ENCODE measurements at regions not wholly inside any gene's neighbourhood (a gene's known extent, or its start where the extent isn't known, plus 50 kb on each side); places are given as distances from the start of the nearest gene placed in this dataset.

- no peak overlapping the region for H2BK120ac ChIP-seq (replicated peaks; ENCODE audit: low read depth, low read length)
- H4K5ac ChIP-seq (ENCODE audit: insufficient read length, low read depth, low read length) = no peak overlapping the region
- H3K18ac ChIP-seq (ENCODE audit: extremely low read depth, low read length) = no peak overlapping the region
- 90% methylated on average over 2 of the region's 2 CpGs; no CpG with 5 or more reads in 1 of the 2 experiments for WGBS, 2 experiments (ENCODE audit: extremely low coverage in 1 of 2, insufficient coverage in 1 of 2, insufficient read length in 1 of 2, insufficient replicate concordance in 2 of 2, low coverage in 1 of 2, low lambda C conversion rate in 2 of 2, missing lambda C conversion rate in 1 of 2)
- no peak overlapping the region for H3K4me3 ChIP-seq (ENCODE audit: extremely low read depth in 1 of 4, insufficient read depth in 2 of 4, low read depth in 3 of 4, low read length in 4 of 4)
- no peak overlapping the region for H2AK5ac ChIP-seq (ENCODE audit: low read depth, low read length)
- H4K91ac ChIP-seq (replicated peaks; ENCODE audit: insufficient read length, low read length) = no peak overlapping the region
- H4K20me1 ChIP-seq (replicated peaks in 1 of 2; ENCODE audit: control insufficient read depth in 1 of 2, insufficient read depth in 2 of 2, low read length in 2 of 2) = no peaks in the 10 kb centered on the region
- H2BK15ac ChIP-seq (ENCODE audit: low read length) = no peak overlapping the region
- H3K9me3 ChIP-seq (ENCODE audit: insufficient read depth in 2 of 2, low read depth in 1 of 2, low read length in 1 of 2) = no peaks in the 10 kb centered on the region
- no peak overlapping the region for H3K23ac ChIP-seq (ENCODE audit: insufficient read length)
- H3K23me2 ChIP-seq (ENCODE audit: low read depth, low read length) = no peaks in the 10 kb centered on the region
- H3K4me2 ChIP-seq (ENCODE audit: insufficient read depth in 1 of 2, low read depth in 2 of 2, low read length in 2 of 2) = no peak overlapping the region
- no peak overlapping the region for H3K14ac ChIP-seq (ENCODE audit: insufficient read length)
- no peak overlapping the region for H3K4ac ChIP-seq (replicated peaks; ENCODE audit: insufficient read length, low read depth, low read length)
- H3K79me1 ChIP-seq (ENCODE audit: low read depth, low read length) = no peaks in the 10 kb centered on the region
- H3K4me1 ChIP-seq (replicated peaks in 1 of 4; ENCODE audit: control insufficient read depth in 3 of 4, insufficient read depth in 4 of 4, low read length in 3 of 4) = no peaks in the 10 kb centered on the region; a peak in 1 of 7 replicates
- no peaks in the 10 kb centered on the region for H3K79me2 ChIP-seq (ENCODE audit: control insufficient read depth in 1 of 2, insufficient read depth in 2 of 2, low read length in 2 of 2)
- no peak overlapping the region for H3K9ac ChIP-seq (replicated peaks in 1 of 4; ENCODE audit: extremely low read depth in 1 of 4, low read depth in 3 of 4, low read length in 3 of 4)
- no peaks in the 10 kb centered on the region for H3K36me3 ChIP-seq (ENCODE audit: control insufficient read depth in 2 of 4, insufficient read depth in 4 of 4, low read length in 3 of 4)
- DNase-seq (ENCODE audit: low read depth in 1 of 2, low spot score in 2 of 2) = no peak
- no peak overlapping the region for H2BK20ac ChIP-seq (ENCODE audit: low read length)
- no peak overlapping the region for H2BK12ac ChIP-seq (ENCODE audit: low read depth, low read length)
- CTCF ChIA-PET (ENCODE audit: partially characterized antibody) = interaction anchor here (1.5 kb wide), 1 partner anchor 123 kb away, joined by 3 read pairs; no protein-coding TSS in a partner anchor
- H3K56ac ChIP-seq (replicated peaks; ENCODE audit: insufficient read length, low read depth, low read length) = no peak overlapping the region
- H4K8ac ChIP-seq (ENCODE audit: extremely low read depth, insufficient read depth, low read length) = no peak overlapping the region
- H2BK5ac ChIP-seq (ENCODE audit: low read depth, low read length) = no peak overlapping the region
- H3K27me3 ChIP-seq (replicated peaks in 1 of 4; ENCODE audit: control insufficient read depth in 3 of 4, extremely low read depth in 1 of 4, insufficient read depth in 3 of 4, low read length in 3 of 4) = no peaks in the 10 kb centered on the region
- POLR2A ChIA-PET (ENCODE audit: partially characterized antibody) = no interaction called here
- TF ChIP-seq GTF2F1 (IDR thresholded peaks at IDR 0.05; ENCODE audit: borderline replicate concordance, low read depth, low read length) (no peak), POU5F1 (IDR thresholded peaks at IDR 0.05; ENCODE audit: low read depth, low read length) (no peak), CBX5 (IDR thresholded peaks at IDR 0.05; ENCODE audit: low read depth, low read length) (no peak), RFX5 (IDR thresholded peaks at IDR 0.05; ENCODE audit: borderline replicate concordance, low read depth, low read length) (no peak), CHD2 (IDR thresholded peaks at IDR 0.05; ENCODE audit: low read length) (no peak)
- TF ChIP-seq, protein P1, sequence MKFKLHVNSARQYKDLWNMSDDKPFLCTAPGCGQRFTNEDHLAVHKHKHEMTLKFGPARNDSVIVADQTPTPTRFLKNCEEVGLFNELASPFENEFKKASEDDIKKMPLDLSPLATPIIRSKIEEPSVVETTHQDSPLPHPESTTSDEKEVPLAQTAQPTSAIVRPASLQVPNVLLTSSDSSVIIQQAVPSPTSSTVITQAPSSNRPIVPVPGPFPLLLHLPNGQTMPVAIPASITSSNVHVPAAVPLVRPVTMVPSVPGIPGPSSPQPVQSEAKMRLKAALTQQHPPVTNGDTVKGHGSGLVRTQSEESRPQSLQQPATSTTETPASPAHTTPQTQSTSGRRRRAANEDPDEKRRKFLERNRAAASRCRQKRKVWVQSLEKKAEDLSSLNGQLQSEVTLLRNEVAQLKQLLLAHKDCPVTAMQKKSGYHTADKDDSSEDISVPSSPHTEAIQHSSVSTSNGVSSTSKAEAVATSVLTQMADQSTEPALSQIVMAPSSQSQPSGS (IDR thresholded peaks at IDR 0.05; ENCODE audit: low read length) = no peak
- no peak for FAIRE-seq
- no peak overlapping the region for H2AFZ ChIP-seq (ENCODE audit: low read length)
- H3K27ac ChIP-seq (ENCODE audit: low read depth, low read length) = no peak overlapping the region
Observed at GRCh38 chr17:55648086-55648485, 74.6 kb downstream of the TMEM100 start.

Data from H1 (cell line).